LHCN-M2 (cell line): ENCODE measurements at regions not wholly inside any gene's neighbourhood (a gene's known extent, or its start where the extent isn't known, plus 50 kb on each side); places are given as distances from the start of the nearest gene placed in this dataset.

Experiments used
- DNase-seq: peaks from one replicate; pipeline ENCODE4 v3.0.0-alpha.2; 2012; ENCODE audit warnings: low read depth

DNA sequence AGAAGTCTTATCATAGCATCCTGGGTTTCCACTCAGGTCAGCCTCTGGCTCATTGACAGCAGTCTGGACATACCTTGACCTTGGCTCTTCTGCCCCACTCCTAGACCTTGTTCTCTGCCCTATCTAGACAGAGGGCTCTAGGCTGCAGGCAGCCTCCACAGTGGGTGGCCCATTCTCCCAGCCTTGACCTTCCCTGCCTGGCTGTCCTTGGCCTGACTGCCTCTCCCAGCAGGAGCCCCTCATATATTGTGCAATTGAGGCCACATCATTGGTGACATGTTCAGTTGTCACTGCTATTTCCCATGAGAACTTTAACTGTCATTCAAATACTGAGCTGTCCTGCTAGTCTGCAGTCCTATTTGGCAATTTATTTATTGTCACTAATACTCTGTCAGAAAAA, 503.4 kb downstream of the PLXNA4 start:
- DNase-seq, result no peak

DNA sequence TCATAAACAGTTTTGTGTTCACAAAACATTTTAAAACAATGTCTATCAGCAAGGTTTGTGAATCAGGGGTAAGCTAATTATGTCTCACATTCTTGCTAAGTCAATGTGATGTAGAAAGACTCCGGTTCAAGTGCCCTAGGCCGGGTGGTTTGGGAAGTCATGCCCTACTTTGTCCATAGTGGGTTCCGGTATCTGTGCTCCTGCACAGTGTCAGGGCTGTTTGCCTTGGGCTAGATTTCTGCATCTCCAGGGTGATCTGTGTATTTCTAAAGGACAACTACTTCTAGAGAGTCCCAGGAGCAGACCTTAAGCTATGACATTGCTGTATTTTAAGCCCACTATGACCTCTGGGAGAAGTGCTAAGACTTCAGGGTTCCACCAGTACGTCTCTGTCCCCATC, 504.1 kb downstream of the PLXNA4 start:
- DNase-seq, result no peak

DNA sequence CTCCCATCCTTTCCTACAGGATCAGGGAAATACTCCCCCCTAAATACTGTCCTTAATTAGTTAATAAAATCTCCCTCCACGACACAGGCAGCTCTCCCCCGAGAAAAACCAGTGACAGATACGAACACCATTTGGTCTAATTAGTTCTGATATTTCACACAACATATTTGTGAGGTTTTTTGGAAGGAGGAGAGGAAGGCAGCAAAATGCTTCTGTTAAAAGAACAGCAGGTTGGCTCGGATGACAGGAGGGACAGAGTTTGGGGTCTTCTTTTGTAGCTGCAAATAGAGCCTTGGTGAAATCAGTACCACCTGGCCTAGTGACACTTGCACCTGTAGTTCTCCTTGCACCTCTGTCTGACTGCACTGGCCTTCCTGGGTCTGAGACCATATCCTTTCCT, 507.0 kb downstream of the PLXNA4 start:
- no peak for DNase-seq

DNA sequence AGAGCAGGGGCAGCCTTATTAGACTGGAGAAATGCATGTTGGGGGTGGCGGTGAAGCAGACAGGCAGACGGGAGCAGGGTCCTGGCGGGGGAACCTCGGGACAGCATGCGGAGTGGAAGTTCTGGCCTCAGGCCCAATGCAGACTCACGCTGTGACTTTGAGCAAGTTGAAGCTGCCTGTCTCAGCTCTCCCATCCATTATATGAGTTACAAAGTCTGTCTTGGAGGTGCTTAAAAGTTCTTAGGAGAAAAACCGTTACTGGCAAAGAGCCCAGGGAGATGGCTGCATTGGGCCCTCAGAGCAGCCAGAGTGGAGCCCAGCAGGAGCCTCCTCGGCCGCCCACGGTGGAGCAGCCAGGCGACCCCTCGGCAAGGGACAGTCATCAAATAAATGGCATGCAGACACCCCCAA, 509.5 kb downstream of the PLXNA4 start:
- DNase-seq, result peak; percentile 44

DNA sequence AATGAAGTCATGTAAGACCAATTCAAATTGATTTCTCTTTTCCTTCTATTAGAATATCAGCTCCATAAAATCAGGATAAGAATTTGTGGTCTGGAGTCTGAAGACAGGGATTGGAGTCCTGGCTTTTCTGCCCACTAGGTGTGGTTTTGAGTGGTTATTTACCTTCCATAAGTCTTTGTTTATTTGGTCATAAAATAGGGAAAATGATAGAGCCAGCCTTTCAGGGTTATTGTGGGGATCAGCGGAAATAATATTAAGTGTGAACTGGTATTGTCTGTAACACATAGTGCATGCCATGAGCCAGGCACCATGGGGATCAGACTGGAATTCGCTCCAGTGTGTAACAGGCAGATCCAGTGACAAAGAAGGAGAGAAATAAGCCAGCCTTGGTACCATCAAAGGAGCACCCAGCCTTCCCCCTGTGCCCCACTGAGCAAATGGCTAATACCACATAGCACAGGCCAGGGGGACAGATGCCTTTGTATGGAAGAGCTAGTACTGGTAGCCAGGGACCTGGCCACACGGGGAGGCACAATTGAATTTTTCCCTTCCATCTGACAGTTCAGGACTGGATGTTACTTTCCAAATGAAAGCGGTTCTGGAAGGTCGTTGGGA, 509.7 kb upstream of the PODXL start:
- no peak for DNase-seq

DNA sequence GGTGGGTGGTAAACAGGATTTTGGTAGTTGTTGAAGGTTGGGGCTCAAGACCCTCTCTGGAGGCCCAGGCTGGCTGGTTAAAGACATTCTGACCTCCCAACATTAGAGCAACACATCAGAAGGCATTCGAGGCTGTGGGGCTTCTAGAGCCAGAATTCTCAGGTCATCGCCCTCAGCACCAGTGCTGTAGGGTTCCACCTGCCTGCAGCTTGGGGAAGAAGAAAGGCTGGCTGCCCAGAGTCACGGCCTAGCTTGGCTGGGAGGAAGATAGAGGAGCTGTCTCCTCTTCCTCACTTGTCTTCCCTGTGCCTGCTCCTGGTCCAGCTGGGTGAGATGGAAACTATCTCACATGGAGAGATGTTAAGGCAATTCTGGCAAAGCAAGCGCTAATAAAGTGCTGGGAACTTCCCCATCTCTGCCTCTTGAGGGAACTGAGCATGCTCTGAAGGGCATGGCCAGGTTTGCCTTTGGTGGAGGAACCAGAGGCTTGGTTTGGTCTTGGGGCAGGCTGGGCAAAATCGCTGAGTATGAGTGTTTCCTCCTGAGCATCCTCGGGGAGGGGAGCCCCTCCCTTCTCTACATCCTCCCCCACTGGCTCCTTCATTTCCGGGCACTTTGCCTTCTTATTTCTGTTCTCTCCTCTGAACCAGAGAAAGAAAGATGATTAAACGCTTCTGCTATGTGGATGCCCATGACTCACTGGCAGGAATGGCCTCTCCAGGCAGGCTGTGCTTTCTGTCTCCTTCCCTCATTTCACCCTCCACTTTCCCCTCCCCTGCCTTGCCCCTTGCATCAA, 509.0 kb upstream of the PODXL start:
- peak; percentile 97 for DNase-seq

DNA sequence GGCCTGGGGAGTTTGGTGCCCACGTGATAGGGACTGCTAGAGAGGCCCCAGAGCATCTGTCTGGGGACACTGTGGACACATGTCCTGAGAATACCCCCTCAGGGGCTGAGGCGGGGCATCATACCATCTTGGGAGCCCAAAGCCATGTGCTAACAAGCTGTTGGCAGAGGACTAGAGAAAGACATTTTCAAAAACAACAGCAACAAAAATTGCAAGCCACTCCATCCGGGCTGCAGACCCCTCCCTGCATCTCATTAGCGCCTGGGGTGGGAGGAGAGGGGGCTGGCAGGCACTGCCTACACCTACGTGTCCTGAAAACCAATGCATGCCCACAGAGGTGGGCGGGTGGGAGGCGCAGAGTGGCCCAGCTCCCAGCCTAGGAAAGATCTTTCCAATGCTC, 507.4 kb upstream of the PODXL start:
- DNase-seq, result no peak

DNA sequence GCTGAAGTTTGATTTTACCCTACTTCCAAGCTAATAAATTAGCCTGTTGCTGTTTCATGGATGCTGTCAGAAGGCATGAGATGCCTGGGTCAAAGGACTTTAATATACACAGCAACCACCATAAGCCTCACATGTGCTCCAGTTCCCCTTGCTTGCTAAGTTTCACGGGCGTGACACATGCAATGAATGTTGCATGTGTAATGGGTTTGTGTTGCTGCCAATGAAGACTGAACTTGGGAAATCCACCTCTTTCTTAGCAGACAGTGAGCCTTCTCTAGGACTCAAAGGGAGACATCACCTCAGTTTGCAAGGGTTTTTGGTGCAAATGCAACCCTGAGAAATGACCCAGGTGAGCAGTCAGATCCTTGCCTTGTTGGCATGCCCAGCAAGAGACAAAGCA, 505.5 kb upstream of the PODXL start:
- DNase-seq, result peak; percentile 12

DNA sequence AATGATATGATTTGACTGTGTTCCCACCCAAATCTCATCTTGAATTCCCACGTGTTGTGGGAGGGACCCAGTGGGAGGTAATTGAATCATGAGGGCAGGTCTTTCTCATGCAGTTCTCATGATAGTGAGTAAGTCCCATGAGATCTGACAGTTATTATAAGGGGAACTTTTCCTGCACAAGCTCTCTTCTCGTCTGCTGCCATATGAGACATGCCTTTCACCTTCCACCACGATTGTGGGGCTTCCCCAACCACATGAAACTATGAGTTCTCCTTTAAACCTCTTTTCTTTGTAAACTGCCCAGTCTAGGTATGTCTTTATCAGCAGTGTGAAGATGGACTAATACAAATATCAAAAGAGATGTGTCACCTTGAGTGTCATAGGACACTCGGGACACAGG, 502.7 kb upstream of the PODXL start:
- no peak for DNase-seq

DNA sequence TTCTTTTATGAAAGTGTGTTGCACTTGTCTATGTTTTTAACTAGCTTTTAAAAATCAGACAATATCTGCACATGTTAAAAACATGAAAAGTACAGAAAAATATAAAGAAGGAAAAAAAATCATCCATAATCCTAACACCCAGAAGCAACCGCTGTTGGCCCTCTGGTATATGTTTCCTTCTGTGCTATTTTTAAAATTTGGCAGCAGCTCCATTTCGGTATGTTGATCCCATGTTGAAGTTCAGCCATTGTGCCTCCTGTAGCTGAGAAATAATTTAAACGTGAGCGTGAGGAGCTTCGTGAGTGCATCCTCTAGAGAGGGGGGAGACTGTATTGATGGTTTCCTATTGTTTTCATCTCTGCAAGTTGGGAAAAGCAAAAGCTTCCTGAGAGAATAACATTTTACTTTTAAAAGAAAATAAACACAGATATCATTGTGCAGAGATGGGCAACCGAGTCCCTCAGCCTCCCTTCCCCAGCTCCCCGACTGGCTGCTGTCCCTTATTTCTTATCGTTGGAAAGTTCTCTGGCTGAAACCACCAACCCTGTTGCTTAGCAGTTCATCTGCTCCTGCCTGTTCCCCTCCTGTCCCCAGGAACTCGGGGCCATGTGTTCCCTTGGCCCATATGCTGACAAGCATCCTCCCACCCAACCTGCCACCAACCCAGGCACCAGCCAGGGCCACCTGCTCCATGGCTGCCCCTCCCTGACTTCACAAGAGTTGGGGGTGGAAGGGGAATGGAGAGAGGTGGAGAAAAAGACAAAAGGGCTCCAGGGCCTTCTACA, 499.1 kb upstream of the PODXL start:
- DNase-seq, result no peak

DNA sequence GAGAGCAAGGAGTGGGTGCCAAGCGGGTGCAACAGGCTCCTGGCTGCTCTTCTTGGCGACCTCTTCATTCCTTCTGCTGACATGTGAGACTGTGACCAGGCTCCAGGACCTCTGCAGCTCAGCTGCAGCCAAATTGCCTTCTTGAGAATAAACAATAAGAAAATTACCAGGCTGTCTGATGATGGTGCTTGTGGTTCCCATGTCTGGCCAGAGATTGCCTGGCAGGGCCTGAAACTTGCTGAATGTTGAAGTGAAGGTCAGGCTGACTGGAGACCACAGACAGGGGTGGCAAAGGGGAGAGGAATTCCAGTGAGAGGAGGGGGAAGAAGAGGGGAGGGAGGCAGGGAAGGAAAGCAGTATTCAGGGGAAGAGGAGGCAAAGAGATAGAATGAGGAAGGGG, 497.4 kb upstream of the PODXL start:
- DNase-seq, result no peak

DNA sequence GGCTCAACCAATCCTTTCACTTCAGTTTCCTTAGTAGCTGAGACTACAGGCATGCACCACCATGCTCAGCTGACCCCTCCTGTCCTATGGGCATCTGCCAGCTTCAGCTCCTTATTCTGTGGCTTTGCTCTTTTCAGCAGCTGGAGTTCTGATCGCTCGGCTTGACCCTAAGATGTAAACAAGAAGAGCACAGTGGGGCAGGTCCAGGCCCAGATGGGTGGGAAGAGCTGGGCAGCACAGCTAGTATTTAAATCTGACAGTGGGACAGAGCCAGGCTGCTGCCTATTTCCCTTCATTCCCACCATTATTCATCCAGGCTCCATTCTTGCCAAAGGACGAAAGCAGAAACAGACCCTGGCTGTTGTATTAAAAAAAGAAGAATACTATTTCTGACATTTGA, 494.9 kb upstream of the PODXL start:
- no peak for DNase-seq

DNA sequence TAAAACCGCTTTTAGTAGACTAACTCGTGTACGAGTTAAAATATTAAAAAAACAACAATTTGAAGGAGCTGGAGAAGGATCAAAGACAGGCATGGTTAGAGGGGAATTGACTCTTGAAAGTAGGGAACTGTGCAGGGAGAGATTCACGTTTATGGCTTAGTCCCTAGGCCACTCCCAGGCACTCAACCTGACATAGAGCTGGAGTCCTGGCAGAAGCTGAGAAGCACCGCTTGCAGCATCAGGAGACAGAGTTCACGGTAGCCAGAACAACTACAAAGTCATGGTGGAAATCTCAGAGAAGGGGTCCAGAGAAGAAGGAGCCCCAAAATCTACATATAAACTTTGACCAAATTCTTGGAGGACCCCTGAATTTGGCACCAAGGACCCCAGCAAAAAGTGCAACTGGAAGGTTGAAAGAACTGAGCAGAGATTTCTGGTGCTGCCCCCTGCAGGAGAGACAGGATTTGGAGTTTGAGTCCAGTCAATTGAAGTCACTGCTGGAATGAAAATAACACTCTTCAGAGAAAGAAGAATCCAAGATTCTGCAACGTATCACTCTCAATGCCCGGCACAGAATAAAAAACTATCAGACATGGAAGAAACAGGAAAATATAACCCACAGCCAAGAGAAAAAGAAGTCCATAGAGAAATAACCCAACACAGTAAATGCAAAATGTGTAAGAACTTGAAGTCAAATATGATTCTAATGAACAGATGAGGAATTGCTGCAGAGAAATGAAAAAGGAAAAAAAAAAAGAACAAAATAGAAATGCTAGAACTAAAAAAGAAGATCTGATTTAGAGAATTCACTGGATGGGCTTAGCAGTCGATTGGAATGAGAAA, 493.3 kb upstream of the PODXL start:
- DNase-seq, result peak; percentile 25

DNA sequence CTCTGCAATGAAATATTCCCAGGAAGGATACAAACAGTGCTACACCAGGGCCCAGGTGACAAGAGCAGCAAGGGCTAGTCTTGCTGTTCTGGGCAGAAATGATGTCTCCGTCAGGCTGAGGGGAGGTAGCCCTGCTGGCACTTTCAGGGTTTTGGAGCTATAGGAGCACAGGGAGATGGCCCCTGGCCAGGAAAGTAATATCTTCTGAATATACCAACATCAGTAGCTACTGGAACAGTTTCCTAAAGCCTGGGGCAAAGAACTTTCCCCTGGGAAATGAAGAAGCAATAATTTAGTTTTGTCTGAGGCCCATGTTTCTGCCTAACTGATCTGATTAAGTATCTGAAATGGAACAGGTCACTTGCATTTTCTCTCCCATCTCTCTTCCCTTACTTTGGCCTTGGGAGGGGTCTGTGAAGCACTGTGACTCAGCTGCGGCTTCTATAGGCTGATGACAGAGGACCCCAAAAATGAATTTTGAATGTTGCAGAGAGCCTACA, 489.1 kb upstream of the PODXL start:
- DNase-seq, result no peak

DNA sequence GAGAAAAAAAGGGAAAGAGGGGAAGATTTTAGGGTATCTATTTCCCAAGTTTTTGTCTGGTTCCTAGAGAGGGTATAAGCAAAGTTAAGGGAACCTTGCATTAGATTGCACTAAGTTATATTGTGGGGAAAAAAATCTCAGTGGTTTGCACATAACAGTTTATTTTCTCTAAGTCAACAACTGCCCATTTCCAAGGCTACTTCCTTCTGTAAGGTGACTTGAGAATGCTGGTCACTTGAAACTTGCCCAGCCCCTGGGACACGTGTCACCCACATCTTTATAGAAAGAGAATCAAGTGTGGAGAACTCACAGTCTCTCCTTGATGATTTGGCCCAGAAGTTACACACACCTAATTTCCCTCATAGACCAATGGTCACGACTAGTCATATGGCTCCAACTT, 488.6 kb upstream of the PODXL start:
- no peak for DNase-seq

DNA sequence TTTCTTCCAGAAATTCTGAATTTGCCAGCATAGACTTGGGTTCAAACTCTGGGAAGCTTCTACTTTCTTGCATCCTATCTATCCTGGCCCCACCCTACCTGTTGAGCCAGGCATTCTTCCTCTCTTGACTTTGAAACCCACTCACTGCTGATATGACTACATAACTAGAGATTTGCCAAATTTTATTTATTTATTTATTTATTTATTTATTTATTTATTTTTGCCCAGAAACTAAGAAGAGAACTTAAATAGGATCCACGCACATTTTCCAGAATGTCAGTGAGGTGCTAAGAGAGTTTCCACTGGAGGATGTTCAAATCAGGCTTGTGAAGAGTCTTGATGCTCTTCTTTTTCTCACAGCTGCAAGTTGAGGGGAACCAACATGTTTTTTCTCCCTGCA, 487.8 kb upstream of the PODXL start:
- DNase-seq, result no peak

DNA sequence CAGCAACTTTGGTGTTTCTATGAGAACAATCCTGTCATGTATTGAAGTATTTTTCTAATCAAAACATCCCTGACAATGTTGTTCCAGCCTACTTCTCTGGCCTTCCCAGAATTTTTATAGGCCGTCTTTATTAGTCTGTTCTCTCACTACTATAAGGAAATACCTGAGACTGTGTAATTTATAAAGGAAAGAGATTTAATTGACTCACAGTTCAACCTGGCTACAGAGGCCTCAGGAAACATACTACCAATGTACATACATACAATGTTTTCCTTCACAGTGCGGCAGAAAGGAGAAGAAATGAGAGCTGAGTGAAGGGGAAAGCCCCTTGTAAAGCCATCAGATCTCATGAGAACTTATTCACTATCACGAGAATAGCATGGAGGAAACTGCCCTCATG, 484.7 kb upstream of the PODXL start:
- no peak for DNase-seq

DNA sequence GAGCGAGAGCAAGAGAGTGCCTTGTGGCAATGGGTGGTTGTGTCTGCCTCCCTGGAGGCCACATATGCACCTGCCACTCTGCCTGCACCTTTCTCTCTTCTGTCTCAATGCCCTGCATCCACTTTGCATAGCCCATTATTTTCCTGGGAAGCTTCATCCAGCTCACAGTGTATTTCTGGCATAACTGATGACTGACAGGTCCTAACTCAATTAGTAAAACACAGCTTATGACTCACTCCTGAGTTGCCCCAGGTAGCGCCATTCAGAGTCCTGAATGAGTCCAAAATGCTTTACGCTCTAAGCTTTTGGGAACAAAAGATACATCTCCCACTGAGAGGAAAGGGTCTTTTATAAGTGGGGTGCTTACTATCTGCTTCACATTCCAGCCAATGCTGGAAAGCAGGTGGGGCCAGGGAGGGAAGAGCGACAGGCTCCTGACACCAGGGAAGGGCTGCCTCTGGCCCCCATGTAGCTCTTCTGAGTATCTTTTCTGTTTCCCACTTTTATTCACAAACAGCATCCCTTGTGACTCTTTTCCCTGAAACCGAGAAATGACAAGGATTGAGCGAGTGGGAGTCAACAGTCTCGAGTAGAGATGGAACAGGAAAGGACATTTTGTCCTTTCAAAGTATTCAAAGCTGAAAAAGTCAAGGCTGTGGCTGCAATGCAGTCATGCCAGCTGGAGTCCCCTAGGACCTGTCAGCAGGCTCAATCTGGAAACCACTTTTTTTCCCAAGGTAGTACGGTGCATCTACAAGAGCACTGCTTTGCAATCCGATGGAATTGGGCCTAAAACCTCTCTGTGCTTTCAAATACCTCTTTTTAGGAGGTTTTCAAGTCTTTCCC, 479.3 kb upstream of the PODXL start:
- DNase-seq, result no peak

DNA sequence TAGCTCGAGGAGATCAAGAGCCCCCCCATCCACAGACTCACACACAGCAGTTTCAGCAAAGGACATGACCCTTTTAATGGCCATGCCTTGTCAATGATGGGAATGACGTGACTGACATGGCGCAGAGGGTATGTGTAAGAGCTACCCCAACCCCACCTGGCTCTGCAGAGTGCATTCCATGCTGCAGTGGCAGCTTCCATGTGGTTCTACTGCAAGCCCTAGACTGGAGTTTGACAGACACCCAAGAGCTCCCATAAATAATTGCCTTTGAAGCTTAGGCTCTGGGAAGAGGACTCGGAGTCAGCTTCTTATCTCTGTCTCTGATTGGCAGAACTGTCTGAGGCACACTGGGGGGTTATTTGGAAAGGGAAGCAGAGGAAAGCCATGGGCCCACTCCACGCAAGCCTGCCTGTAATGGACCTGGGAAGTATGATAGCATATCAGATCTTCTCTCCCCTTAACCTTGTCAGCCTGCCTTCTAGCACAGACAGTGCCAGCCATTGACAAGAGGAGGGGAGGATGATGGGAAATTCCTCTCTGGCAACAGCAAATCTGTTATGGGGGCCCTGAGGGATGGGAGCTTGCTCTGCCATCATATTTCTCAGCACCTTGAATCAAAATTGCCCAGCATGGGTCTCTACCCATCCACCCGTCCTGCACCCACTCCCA, 478.5 kb upstream of the PODXL start:
- DNase-seq, result no peak

DNA sequence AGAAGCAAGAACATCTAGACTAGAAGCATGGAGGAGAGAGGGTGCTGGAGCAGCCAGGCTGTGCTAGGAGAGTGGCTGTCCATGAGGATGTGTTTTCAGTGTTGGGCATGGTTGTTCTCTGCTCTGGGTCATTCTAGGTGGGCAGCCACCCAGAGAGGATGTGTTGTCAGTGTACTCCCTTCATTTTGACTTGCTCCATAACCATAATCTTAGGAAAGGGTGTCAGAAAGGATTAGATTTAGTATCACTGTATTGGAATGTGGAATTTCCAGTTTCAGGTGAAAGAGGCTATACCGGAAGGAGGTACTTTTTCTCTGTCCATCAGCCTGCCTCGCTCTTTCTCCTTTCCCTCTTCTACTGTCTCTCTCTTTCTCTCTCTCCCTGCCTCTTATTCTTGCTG, 474.5 kb upstream of the PODXL start:
- DNase-seq, result no peak
